OCI-LY7 (cell line): ENCODE measurements at regions not wholly inside any gene's neighbourhood (a gene's known extent, or its start where the extent isn't known, plus 50 kb on each side); places are given as distances from the start of the nearest gene placed in this dataset.

ENCODE experiments used
- EZH2phosphoT487 ChIP-seq: fragments of 200-600 bp; sonication (generic); IDR thresholded peaks from 2 replicates; pipeline ENCODE4 v1.6.1; 2018; ENCODE audit warnings: low read depth, borderline replicate concordance, mild to moderate bottlenecking, mixed run types, antibody characterized with exemption, low read length, moderate library complexity, mixed read lengths
- TF ChIP-seq, protein P1 (sequence below): fragments of 200-600 bp; sonication (generic); conservative IDR thresholded peaks from 2 replicates; pipeline ENCODE4 v1.5.1; 2014; ENCODE audit warnings: mild to moderate bottlenecking, antibody characterized with exemption, low read length, moderate library complexity, mixed read lengths

- TF ChIP-seq, protein P1, sequence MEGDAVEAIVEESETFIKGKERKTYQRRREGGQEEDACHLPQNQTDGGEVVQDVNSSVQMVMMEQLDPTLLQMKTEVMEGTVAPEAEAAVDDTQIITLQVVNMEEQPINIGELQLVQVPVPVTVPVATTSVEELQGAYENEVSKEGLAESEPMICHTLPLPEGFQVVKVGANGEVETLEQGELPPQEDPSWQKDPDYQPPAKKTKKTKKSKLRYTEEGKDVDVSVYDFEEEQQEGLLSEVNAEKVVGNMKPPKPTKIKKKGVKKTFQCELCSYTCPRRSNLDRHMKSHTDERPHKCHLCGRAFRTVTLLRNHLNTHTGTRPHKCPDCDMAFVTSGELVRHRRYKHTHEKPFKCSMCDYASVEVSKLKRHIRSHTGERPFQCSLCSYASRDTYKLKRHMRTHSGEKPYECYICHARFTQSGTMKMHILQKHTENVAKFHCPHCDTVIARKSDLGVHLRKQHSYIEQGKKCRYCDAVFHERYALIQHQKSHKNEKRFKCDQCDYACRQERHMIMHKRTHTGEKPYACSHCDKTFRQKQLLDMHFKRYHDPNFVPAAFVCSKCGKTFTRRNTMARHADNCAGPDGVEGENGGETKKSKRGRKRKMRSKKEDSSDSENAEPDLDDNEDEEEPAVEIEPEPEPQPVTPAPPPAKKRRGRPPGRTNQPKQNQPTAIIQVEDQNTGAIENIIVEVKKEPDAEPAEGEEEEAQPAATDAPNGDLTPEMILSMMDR = no peak
- no peak for TF ChIP-seq EZH2phosphoT487
Measured at GRCh38 chr12:19035536-19035935, 94.0 kb upstream of the PLEKHA5 start.
